ENCODE measurements at regions not wholly inside any gene's neighbourhood (a gene's known extent, or its start where the extent isn't known, plus 50 kb on each side); places are given as distances from the start of the nearest gene placed in this dataset.

DNA sequence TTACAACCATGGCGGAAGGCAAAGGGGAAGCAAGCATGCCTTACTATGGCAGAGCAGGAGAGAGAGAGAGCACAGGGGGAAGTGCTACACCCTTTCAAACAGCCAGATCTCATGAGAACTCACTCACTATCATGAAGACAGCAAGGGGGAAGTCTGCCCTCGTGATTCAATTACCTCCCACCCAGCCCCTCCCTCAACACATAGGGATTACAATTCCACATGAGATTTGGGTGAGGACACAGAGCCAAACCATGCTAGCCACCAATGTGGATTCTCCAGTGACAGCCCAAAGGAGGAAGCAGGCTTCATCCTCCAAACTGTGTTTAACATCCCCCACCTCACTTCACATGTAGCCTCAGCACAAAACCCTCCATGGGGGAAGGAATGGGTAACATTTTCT is 563.7 kb downstream of the CDK5RAP2 start:
- POLR2A ChIA-PET, result no interaction called here

GRCh38 chr9:120014796-120015195 is 565.2 kb downstream of the CDK5RAP2 start:
- H3K79me2 ChIP-seq (ENCODE audit: control insufficient read depth, insufficient read depth, low read length), result no peaks in the 10 kb centered on the region
- no peaks in the 10 kb centered on the region for H3K4me1 ChIP-seq (ENCODE audit: control insufficient read depth in 2 of 2, insufficient read depth in 2 of 2, low read length in 2 of 2)
- CTCF ChIA-PET, result no interaction called here
- DNase-seq (no peak), ATAC-seq (ENCODE audit: low read depth) (no peak)
- peaks cover 3% of the 10 kb centered on the region for H3K27me3 Mint-ChIP-seq
- H3K27ac Mint-ChIP-seq, result no peak overlapping the region
- H3K4me1 Mint-ChIP-seq, result no peaks in the 10 kb centered on the region
- H4K20me1 ChIP-seq (ENCODE audit: control insufficient read depth, insufficient read depth, low read length, poor library complexity, severe bottlenecking), result no peaks in the 10 kb centered on the region
- intact Hi-C loops (cut with micrococcal nuclease), result no loop called here
- no peak overlapping the region for H2AFZ ChIP-seq (ENCODE audit: insufficient read depth, low read depth, low read length, poor library complexity, severe bottlenecking)
- no peak overlapping the region for H3K4me3 ChIP-seq (ENCODE audit: control extremely low read depth in 1 of 5, extremely low read depth in 1 of 5, insufficient read depth in 1 of 5, low read depth in 2 of 5, low read length in 4 of 5)
- no peak overlapping the region for H3K27ac ChIP-seq (ENCODE audit: low read length in 2 of 2)
- peaks cover 3% of the 10 kb centered on the region for H3K9me3 Mint-ChIP-seq (ENCODE audit: insufficient read depth)
- TF ChIP-seq, protein P1, sequence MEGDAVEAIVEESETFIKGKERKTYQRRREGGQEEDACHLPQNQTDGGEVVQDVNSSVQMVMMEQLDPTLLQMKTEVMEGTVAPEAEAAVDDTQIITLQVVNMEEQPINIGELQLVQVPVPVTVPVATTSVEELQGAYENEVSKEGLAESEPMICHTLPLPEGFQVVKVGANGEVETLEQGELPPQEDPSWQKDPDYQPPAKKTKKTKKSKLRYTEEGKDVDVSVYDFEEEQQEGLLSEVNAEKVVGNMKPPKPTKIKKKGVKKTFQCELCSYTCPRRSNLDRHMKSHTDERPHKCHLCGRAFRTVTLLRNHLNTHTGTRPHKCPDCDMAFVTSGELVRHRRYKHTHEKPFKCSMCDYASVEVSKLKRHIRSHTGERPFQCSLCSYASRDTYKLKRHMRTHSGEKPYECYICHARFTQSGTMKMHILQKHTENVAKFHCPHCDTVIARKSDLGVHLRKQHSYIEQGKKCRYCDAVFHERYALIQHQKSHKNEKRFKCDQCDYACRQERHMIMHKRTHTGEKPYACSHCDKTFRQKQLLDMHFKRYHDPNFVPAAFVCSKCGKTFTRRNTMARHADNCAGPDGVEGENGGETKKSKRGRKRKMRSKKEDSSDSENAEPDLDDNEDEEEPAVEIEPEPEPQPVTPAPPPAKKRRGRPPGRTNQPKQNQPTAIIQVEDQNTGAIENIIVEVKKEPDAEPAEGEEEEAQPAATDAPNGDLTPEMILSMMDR (IDR thresholded peaks at IDR 0.05), result no peak
- TF ChIP-seq EZH2 (IDR thresholded peaks at IDR 0.05; ENCODE audit: borderline replicate concordance, insufficient read depth, low read depth, low read length, poor library complexity, severe bottlenecking), result no peak
- no peak overlapping the region for H3K4me2 ChIP-seq (replicated peaks; ENCODE audit: low read depth, low read length, poor library complexity, severe bottlenecking)
- POLR2A ChIA-PET, result no interaction called here
- no peak overlapping the region for H3K4me3 Mint-ChIP-seq
- WGBS (ENCODE audit: insufficient coverage), result 89% methylated on average over 6 of the region's 7 CpGs
- H3K9ac ChIP-seq (ENCODE audit: low read length), result no peak overlapping the region
- H3K36me3 ChIP-seq (replicated peaks in 1 of 2; ENCODE audit: control extremely low read depth in 1 of 2, control insufficient read depth in 1 of 2, extremely low read depth in 1 of 2, insufficient read depth in 2 of 2, low read length in 1 of 2), result no peaks in the 10 kb centered on the region
- peaks cover 0 to 2% (median 0%) of the 10 kb centered on the region in 4 experiments for H3K27me3 ChIP-seq (replicated peaks in 1 of 4; ENCODE audit: control extremely low read depth in 1 of 4, control insufficient read depth in 3 of 4, insufficient read depth in 4 of 4, low read length in 3 of 4)
- H3K9me3 ChIP-seq (ENCODE audit: control extremely low read depth in 1 of 3, control insufficient read depth in 2 of 3, insufficient read depth in 1 of 3, low read length in 2 of 3), result no peaks in the 10 kb centered on the region

More for the DNA sequence above, 563.7 kb downstream of the CDK5RAP2 start:
- H3K79me2 ChIP-seq (ENCODE audit: control insufficient read depth, insufficient read depth, low read length), result no peaks in the 10 kb centered on the region
- no peak overlapping the region for H3K4me2 ChIP-seq (replicated peaks; ENCODE audit: low read depth, low read length, poor library complexity, severe bottlenecking)
- H3K4me3 ChIP-seq (ENCODE audit: control extremely low read depth in 1 of 5, extremely low read depth in 1 of 5, insufficient read depth in 1 of 5, low read depth in 2 of 5, low read length in 4 of 5), result no peak overlapping the region
- WGBS (ENCODE audit: insufficient coverage), result 50% methylated on average over 1 of the region's 2 CpGs
- CTCF ChIA-PET, result no interaction called here
- Mint-ChIP-seq H3K4me1 (no peaks in the 10 kb centered on the region), H3K4me3 (no peak overlapping the region), H3K9me3 (ENCODE audit: insufficient read depth) (peaks cover 5% of the 10 kb centered on the region), H3K27me3 (peaks cover 3% of the 10 kb centered on the region), H3K27ac (no peak overlapping the region)
- no peak for DNase-seq
- intact Hi-C loops (cut with micrococcal nuclease), result no loop called here
- TF ChIP-seq EZH2 (IDR thresholded peaks at IDR 0.05; ENCODE audit: borderline replicate concordance, insufficient read depth, low read depth, low read length, poor library complexity, severe bottlenecking), result no peak
- TF ChIP-seq, protein P1 (IDR thresholded peaks at IDR 0.05), result no peak
- no peaks in the 10 kb centered on the region for H3K9me3 ChIP-seq (ENCODE audit: control extremely low read depth in 1 of 3, control insufficient read depth in 2 of 3, insufficient read depth in 1 of 3, low read length in 2 of 3)
- peaks cover 0 to 2% (median 0%) of the 10 kb centered on the region in 4 experiments for H3K27me3 ChIP-seq (replicated peaks in 1 of 4; ENCODE audit: control extremely low read depth in 1 of 4, control insufficient read depth in 3 of 4, insufficient read depth in 4 of 4, low read length in 3 of 4)
- no peak overlapping the region for H3K27ac ChIP-seq (ENCODE audit: low read length in 2 of 2)
- no peak overlapping the region for H2AFZ ChIP-seq (ENCODE audit: insufficient read depth, low read depth, low read length, poor library complexity, severe bottlenecking)
- H4K20me1 ChIP-seq (ENCODE audit: control insufficient read depth, insufficient read depth, low read length, poor library complexity, severe bottlenecking), result no peaks in the 10 kb centered on the region
- no peak for ATAC-seq (ENCODE audit: low read depth)
- no peaks in the 10 kb centered on the region for H3K4me1 ChIP-seq (ENCODE audit: control insufficient read depth in 2 of 2, insufficient read depth in 2 of 2, low read length in 2 of 2)
- no peak overlapping the region for H3K9ac ChIP-seq (ENCODE audit: low read length)
- no peaks in the 10 kb centered on the region for H3K36me3 ChIP-seq (replicated peaks in 1 of 2; ENCODE audit: control extremely low read depth in 1 of 2, control insufficient read depth in 1 of 2, extremely low read depth in 1 of 2, insufficient read depth in 2 of 2, low read length in 1 of 2)
